ENCODE measurements at regions not wholly inside any gene's neighbourhood (a gene's known extent, or its start where the extent isn't known, plus 50 kb on each side); places are given as distances from the start of the nearest gene placed in this dataset.

- no peak for TF ChIP-seq CTCF (IDR thresholded peaks at IDR 0.05)
- no peak for TF ChIP-seq POLR2A (IDR thresholded peaks at IDR 0.05)
Measured at GRCh38 chr10:62550173-62550572, 176.0 kb downstream of the ZNF365 start.
